ENCODE measurements at regions not wholly inside any gene's neighbourhood (a gene's known extent, or its start where the extent isn't known, plus 50 kb on each side); places are given as distances from the start of the nearest gene placed in this dataset.

DNA sequence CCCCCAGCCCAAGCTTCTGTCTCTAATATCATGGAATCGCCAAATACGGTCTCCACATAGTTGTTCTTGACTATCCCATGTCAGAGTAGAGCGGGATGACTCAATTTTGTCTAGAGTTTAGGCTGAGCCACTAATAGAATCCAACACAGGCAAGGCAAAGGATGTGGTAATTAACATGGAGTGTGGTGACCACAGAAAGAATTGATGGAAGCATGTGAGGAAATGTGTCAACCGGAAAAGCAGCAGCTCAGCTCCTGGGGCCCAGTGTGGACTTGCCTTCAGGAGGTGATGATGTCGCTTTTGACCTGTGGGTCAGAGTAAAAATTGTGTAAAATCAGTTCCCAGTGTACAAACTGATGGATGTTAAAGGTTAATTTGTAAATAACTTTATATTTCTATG lies 139.3 kb upstream of the KLF6 start:
- TF ChIP-seq CTCF (tag by site-specific recombination; IDR thresholded peaks at IDR 0.05), result no peak
- TF ChIP-seq ZNF24 (tag by site-specific recombination; IDR thresholded peaks at IDR 0.05), result no peak
- TF ChIP-seq, protein P1, sequence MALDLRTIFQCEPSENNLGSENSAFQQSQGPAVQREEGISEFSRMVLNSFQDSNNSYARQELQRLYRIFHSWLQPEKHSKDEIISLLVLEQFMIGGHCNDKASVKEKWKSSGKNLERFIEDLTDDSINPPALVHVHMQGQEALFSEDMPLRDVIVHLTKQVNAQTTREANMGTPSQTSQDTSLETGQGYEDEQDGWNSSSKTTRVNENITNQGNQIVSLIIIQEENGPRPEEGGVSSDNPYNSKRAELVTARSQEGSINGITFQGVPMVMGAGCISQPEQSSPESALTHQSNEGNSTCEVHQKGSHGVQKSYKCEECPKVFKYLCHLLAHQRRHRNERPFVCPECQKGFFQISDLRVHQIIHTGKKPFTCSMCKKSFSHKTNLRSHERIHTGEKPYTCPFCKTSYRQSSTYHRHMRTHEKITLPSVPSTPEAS (tag by site-specific recombination; IDR thresholded peaks at IDR 0.05), result no peak
- TF ChIP-seq, protein P2, sequence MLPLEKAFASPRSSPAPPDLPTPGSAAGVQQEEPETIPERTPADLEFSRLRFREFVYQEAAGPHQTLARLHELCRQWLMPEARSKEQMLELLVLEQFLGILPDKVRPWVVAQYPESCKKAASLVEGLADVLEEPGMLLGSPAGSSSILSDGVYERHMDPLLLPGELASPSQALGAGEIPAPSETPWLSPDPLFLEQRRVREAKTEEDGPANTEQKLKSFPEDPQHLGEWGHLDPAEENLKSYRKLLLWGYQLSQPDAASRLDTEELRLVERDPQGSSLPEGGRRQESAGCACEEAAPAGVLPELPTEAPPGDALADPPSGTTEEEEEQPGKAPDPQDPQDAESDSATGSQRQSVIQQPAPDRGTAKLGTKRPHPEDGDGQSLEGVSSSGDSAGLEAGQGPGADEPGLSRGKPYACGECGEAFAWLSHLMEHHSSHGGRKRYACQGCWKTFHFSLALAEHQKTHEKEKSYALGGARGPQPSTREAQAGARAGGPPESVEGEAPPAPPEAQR (tag by site-specific recombination; IDR thresholded peaks at IDR 0.05), result no peak
- no peak for TF ChIP-seq KLF17 (tag by site-specific recombination; IDR thresholded peaks at IDR 0.05)
- no peak for TF ChIP-seq ZNF121 (tag by site-specific recombination; IDR thresholded peaks at IDR 0.05)
- TF ChIP-seq, protein P3, sequence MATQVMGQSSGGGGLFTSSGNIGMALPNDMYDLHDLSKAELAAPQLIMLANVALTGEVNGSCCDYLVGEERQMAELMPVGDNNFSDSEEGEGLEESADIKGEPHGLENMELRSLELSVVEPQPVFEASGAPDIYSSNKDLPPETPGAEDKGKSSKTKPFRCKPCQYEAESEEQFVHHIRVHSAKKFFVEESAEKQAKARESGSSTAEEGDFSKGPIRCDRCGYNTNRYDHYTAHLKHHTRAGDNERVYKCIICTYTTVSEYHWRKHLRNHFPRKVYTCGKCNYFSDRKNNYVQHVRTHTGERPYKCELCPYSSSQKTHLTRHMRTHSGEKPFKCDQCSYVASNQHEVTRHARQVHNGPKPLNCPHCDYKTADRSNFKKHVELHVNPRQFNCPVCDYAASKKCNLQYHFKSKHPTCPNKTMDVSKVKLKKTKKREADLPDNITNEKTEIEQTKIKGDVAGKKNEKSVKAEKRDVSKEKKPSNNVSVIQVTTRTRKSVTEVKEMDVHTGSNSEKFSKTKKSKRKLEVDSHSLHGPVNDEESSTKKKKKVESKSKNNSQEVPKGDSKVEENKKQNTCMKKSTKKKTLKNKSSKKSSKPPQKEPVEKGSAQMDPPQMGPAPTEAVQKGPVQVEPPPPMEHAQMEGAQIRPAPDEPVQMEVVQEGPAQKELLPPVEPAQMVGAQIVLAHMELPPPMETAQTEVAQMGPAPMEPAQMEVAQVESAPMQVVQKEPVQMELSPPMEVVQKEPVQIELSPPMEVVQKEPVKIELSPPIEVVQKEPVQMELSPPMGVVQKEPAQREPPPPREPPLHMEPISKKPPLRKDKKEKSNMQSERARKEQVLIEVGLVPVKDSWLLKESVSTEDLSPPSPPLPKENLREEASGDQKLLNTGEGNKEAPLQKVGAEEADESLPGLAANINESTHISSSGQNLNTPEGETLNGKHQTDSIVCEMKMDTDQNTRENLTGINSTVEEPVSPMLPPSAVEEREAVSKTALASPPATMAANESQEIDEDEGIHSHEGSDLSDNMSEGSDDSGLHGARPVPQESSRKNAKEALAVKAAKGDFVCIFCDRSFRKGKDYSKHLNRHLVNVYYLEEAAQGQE (tag by site-specific recombination; IDR thresholded peaks at IDR 0.05), result no peak
- TF ChIP-seq ZBTB21 (tag by site-specific recombination; IDR thresholded peaks at IDR 0.05), result no peak
- TF ChIP-seq ZNF174 (tag by site-specific recombination; IDR thresholded peaks at IDR 0.05), result no peak
- no peak for TF ChIP-seq ZNF416 (tag by site-specific recombination; IDR thresholded peaks at IDR 0.05)
- 0 out of 2 replicates have a peak, but pooled peaks have one; percentile 19 for TF ChIP-seq PRDM10 (tag by site-specific recombination; IDR thresholded peaks at IDR 0.05)
- no peak for TF ChIP-seq ZSCAN16 (tag by site-specific recombination; IDR thresholded peaks at IDR 0.05)
- TF ChIP-seq BCL11B (tag by site-specific recombination; IDR thresholded peaks at IDR 0.05; ENCODE audit: low read depth), result no peak
